SIG-M5 treated with dmso at 0.1 percent for 504 hours (cell line): ENCODE measurements at regions not wholly inside any gene's neighbourhood (a gene's known extent, or its start where the extent isn't known, plus 50 kb on each side); places are given as distances from the start of the nearest gene placed in this dataset.

Source experiments
- DNase-seq: peaks from one replicate; lab custom pipeline; 2025; ENCODE audit not compliant: unreplicated experiment; lab: John Stamatoyannopoulos, UW

DNA sequence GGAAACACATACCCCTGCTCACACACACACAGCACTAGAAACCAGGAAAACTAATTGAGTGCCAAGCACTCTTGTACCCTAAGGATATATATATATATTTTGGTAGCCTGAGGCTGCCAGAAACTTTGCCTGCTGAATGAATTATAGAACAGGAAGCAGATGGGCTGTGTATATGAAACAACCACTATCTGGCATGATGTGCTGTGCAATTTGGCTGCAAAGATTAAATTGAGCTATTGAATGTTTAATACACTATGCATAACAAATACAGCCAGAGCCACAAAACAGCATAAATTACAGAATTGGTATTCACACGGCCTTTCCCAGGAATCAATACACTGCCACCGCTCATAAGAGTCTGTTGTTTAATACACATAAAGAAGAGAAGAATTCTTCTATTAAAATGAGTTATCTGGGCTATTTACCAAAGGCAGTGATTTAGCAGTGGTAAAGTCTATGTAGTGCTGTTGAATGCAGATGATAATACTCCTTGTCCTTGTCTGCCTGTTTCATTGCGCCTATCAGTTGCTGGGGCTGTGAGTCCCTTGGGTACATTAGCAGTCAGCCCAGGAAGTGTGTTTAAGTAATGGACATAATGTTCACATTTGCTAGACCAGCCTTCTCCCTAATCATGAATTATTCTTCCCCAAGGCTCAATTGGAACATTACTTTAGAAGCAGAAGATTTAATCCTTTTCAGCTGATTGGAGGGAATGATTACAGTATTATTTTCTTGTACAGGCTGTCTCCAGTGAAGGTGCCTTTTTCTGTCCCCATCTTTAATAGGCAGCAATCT, 294.3 kb downstream of the TLE1 start:
- DNase-seq, result no peak

DNA sequence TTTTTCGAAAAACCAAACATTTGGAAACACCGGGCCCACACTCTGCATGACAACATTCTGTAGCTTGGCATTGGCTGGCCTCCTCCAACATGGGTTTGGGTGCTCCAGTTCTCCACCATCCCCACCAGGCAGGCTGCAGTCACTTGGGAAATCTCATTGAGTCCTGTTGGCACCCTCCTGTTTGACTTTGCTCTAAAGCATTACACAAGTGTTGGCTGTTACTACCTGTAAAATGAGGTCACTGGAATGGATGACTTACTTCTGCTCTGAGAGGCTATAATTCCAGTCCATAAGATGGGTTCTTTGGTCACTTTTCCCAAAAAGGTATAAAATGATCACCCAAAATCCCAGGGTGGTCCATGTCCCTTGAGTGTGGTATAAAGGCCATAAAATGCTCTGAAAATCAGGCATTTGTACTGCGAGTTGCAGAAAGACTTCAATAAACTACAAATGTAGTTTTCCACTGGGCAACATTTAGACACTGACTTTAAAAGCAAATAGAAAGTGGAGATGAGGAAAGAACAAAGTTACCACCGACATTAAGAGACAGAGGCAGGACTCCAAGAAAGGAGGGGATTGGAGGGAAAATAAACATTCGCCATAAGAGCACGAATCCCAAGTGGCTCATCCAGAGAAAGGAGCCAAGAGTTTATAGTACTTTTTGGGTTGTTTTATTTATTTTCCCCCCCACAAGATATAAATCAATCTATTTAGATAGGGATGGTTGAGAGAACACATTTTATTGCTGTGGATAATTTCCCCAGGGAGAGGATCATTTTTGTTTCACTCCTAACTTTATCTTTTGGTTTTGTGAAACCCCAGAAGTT, 295.1 kb downstream of the TLE1 start:
- no peak for DNase-seq

DNA sequence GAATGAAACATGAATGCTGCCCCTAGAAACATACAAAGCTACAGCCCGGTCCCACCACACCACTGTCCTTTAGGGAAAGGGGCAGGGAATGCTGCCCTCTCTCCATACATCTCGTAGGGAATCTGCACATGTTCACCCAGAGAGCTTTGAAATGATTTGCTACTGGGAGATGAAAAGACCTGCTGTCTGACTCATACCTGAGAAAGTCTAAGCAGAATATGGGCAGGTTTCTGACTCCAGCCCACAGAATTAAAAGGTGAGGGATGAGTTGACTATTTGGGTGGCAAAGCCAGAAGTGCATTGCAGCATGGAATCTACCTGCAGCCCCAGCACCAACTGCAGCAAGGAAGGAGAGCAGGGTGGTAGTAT, 297.9 kb downstream of the TLE1 start:
- DNase-seq, result no peak

- peak; percentile 26 for DNase-seq
Observed at GRCh38 chr9:81390792-81391456, 298.4 kb downstream of the TLE1 start.

- DNase-seq, result no peak
Observed at GRCh38 chr9:81389569-81389993, 299.8 kb downstream of the TLE1 start.

DNA sequence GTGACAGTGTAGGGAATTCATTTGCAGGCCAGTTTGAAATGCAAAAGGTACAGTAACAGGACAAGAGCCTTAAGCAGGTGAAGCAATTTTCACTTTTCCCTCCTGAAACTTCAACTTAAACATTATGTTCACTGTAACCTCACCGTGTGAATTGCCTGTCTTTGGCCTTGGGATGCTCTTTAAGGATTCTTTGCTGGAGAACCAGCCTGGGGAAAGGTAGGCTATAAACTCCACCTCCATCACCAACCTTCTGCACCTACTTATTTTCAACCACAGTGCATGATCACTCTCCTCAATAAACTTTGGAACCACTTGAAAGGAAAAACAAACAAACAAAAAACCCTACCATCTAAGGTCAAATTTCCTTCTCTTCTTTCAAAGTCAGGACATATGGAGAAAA, 300.5 kb downstream of the TLE1 start:
- no peak for DNase-seq

GRCh38 chr9:81387360-81388106, 301.8 kb downstream of the TLE1 start:
- no peak for DNase-seq

GRCh38 chr9:81384911-81385310, 304.4 kb downstream of the TLE1 start:
- DNase-seq, result no peak

- no peak for DNase-seq
Observed at GRCh38 chr9:81382281-81382680, 307.1 kb downstream of the TLE1 start.

GRCh38 chr9:81381694-81382093, 307.7 kb downstream of the TLE1 start:
- DNase-seq, result no peak

- DNase-seq, result no peak
Observed at GRCh38 chr9:81380504-81381359, 308.6 kb downstream of the TLE1 start.

DNA sequence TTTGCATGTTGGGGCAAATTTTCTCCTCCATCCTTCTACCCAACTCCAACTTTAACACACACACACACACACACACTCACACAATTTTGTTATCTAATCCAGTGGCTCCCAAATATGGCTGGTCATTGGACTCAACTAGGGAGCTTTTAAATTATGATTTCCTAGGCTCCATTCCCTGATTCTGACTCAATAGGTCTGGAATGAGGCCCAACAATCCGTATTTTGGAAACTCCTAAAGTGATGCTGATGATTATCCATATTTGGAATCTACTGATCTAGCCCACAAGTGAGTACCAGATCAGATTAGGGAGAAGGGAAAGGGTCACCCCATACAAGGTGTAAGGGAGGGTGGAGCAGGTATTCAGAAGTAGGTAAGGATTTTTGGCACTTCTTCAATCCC, 309.7 kb downstream of the TLE1 start:
- no peak for DNase-seq

- DNase-seq, result no peak
Observed at GRCh38 chr9:81377921-81378320, 311.4 kb downstream of the TLE1 start.

DNA sequence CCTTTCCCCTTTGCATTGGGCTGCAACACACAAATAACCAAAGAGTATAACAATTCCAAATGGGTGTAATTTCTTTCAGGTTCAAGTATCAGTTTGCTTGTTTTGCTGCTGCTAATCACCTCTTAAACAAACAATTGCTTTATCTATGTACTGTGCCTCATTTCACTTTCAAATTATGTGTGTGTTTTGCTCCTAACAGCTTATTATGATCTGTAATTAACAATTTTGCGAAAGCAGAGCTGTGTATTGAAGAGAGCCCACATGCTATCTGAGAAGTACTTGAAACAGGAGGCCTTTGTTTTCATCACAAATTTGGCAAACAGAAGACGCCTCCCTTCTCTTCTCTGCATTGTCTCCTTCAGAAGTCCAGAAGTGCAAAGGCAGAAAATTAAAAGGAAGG, 312.0 kb downstream of the TLE1 start:
- no peak for DNase-seq

DNA sequence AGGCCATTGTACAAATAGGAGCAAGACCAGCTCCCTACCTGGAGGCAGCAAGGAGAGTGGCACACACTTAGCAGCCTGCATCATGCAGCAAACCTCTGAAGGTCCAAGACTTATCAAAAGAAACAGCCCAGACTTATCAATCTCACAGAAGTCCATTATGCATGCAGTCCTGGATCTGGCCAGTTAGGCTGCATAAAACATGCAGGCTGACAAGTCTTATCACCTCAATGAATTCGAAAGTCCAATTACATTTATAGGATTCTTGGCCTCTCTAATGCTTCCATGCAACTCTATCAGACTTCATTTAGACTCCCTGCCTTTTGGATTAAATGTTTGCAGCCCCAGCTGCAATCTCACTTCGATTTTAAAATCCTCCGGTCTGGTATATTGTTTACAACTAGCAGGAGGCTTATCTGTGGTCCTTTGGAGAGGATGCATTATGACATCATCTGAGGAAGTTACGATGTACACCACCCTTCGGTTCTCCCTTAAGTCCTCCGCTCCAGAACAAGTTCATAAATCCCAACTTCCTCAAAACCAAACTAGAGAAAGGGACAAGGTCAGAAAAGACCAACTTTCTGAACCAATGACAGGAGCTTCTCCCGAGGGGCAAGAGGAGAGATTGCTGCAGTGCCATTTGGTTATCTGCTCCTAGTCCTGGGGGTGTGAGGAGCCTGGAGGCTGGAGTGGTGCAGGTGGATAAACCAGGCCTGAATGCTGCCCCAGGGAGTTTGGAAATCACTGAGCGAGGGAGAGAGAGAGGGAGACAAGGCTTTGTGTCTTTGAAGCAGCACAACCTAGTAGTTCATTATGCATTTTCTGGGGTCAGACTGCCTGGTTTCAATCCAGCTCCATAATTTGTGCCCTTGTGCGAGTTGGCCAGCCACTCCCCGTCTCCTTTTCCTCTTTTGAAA, 313.9 kb downstream of the TLE1 start:
- peak; percentile 27 for DNase-seq

DNA sequence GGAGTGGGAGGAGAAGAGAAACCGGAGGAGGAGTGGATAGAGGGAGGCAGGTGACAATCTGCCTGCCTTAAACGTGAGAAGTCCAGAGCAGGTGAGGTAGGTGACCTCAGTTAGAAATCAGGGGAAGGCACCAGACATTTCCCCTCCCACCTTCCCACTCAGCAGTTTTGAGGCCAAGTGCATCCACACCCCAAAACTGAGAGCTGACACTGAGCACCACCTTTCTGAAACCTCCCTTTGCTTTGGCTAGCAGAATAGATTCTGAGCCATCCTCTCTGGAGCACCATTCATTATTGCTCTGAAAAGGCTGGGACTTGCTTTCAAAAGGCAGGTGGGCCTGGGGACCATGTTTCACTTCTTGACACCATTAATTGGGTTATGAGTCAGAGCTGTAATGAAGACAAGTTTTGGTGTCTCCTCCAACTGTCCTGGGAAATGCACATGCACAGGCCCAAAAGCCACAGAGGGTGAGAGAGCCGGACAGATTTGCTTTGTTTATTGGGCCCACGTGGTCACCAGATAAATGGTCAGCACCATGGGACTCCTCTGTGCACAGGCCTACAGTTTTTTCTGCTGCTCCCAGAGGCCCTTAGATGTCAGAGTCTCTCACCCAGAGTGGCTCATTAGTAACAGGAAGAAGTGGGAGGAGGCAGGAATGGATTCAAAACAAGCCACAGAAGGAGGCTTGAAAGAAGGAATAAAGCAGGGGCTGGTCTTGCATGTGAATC, 314.7 kb downstream of the TLE1 start:
- no peak for DNase-seq

GRCh38 chr9:81373294-81373693, 316.1 kb downstream of the TLE1 start:
- no peak for DNase-seq

- DNase-seq, result no peak
Observed at GRCh38 chr9:81372628-81373191, 316.6 kb downstream of the TLE1 start.
